ENCODE measurements at regions not wholly inside any gene's neighbourhood (a gene's known extent, or its start where the extent isn't known, plus 50 kb on each side); places are given as distances from the start of the nearest gene placed in this dataset.
"Not testable (repeated sequence)": the region's sequence is repeated elsewhere in the genome, so short reads cannot be mapped to it uniquely, and the experiment has no call there.

DNA sequence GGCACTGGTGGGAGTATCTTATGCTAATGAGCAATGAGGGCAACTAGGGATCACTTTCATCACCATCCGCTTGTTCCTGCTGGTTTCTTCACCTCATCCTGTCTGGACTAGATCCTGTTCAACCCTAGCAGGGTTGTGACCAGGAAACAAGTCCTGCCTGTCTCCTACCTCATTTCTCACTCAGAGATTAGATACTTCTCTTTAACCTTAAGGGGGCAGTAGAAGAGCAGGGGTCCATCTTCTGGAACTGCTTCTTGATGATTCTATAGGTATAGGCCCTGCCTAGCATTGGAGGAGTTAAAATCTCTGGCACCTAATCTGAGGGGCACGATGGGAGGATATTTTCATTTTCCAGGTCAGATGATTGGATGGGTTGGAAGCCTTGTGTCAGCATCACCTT, 415.5 kb downstream of the TGIF2LX start:
- DNase-seq (ENCODE audit: low spot score), result not testable (repeated sequence)

DNA sequence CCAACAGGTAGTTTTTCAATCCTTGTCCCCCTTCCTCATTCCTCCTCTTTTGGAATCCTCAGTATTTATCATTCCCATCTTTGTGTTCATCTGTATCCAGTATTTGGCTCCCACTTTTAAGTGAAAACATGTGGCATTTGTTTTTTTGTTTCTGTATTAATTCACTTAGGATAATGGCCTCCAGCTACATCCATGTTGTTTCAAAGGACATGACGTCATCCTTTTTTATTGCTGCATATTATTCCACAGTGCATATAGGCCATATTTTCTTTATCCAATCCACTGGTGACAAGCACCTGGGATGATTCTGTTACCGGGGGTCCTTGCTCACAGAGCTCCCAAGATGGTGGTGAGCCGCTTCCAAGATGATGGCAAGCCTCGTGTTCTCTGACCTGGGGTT, 447.9 kb downstream of the TGIF2LX start:
- not testable (repeated sequence) for DNase-seq (ENCODE audit: low spot score)

DNA sequence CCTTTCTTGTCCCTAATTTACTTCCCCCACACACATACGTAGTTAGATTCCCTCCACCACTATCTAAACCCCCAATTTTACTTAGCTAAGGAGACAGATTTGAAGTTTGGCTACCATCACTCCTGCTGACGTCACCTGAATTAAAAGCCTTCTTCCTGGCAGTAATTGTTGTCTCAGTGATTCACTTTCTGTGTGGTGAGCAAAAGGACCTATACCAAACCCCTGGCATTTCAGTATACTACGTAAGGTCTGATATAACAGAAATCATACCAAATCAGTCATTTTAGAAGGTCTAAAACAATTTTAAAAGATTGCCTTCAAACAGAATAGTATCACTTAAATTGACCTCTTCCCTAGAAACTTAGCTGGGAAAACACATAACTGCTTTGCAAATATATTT, 476.3 kb downstream of the TGIF2LX start:
- not testable (repeated sequence) for DNase-seq (ENCODE audit: low spot score)

DNA sequence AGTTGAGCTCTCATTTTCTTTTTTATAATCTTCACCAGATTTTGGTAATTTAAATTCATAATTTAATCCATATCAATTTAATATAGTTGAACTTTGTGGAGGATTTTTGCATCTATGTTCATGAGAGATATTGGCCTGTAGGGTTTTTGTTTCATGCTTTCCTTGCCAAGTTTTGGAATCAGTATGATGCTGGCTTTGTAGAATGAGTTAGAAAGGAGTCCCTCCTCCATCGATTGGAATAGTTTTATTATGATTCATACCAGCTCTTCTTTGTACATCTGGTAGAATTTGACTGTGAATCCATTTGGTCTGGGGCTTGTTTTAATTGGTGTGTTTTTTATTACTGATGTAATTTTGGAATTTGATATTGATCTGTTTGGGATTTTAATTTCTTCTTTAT, 480.5 kb downstream of the TGIF2LX start:
- not testable (repeated sequence) for DNase-seq (ENCODE audit: low spot score)

DNA sequence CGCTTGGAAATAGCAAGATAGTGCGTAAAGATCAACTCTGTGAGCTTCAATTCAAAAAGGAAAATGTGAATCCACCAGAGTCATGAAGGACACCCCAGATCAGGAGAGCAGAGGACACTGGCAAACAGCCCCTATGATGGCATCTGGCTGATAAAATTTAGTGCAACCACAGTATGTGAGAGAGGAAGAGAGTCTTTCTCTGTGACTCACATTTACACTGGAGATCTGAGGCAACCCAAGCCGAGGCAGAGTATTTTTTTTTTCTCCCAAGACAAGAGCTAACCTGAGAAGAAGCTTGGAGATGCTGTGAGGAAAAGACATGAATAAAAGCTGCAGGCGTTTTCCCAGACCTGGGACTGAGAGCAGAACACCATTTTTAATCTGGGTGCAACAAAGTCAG, 482.2 kb downstream of the TGIF2LX start:
- DNase-seq (ENCODE audit: low spot score), result not testable (repeated sequence)

DNA sequence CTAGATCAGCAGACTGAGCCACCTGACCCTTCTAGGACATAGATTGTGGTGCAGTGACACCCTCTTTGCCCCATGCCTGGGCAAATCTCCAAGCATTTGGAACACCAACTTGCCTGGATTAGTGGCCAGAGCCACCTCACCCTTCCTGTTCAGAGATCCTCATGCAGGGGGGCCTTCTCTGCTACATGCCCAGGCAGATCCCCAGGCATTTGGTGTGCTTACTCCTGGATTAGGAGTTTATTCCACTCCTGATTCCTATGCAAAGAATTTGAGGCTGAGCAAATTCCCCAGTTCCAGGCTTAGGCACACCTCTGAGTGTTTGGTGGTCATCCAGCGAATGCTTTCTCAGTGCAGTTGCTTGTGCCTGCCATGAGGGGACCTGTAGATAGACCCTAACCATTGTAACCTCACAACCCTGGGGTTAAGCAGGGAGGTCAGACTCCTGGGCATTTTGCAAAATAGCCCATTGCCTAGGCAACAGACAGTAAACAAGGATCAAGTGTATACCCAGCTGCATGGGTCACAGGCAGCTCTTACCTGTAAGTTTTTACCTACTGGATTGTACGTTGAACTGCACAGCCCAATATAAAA, 483.2 kb downstream of the TGIF2LX start:
- DNase-seq (ENCODE audit: low spot score), result not testable (repeated sequence)

DNA sequence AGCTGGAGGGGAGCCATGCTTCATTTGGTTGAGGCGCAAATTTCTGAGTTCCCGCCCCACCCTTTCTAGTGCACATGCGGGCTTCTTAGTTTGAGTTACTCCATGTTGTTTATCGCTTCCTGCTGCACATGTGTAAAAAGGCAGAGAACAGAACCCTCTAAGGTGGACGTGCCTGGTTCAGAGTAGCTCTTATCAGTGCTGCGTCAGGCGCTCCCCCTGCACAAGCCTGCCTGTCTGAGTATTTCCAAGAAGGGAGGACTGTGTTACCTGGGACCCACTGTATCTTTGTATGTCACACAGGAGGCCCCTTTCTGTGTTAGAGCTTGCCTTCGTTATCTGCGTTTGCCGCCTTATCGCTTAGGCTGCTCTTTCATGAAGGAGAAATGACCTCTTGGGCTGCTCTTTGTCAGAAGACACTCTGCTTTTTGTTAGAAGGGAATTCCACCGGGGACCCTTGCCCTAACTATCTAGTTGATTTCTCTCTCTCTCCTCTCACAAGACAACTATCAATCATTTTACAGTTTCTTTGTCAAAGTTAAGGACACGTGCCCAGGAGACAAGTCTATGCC, 532.1 kb downstream of the TGIF2LX start:
- DNase-seq (ENCODE audit: low spot score), result not testable (repeated sequence)

DNA sequence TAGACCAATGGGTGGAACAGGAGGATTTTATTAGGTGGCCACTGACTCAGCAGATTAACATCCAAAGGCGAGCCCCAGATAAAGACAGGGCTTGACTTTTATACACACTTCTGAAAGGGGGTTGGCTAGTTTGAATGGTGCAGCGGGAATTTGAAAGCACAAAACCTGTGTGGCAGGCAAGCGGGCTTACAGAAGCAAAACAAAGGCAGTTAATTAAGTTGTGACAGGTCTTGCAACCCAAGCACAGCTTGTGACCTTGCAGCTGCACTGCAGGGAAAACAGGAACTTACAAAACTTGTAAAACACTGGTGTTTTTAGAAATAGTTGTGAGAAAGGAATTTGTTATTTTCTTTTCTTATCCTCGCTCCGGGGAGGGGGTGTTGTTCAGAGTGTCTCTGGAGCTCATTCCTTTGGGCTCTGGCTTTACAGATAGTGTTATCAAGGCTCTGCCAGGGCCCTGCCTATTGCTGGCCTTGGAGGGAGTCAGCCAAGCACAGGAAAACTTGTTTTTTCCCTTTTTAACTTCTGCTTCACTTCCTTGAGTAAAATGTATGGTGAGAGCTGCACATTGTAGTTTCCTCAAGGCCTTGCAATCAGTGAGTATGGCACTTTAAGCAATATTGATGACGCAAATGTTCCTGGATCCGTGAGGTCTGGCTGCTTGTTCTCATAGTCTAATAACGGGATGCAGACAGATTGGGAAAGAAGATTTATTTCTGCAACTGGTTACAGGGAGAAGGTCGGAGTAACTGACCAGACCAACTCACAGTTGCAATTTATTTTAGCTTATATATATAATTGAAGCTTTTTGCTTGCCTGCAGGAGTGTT, 536.6 kb downstream of the TGIF2LX start:
- DNase-seq (ENCODE audit: low spot score), result not testable (repeated sequence)

DNA sequence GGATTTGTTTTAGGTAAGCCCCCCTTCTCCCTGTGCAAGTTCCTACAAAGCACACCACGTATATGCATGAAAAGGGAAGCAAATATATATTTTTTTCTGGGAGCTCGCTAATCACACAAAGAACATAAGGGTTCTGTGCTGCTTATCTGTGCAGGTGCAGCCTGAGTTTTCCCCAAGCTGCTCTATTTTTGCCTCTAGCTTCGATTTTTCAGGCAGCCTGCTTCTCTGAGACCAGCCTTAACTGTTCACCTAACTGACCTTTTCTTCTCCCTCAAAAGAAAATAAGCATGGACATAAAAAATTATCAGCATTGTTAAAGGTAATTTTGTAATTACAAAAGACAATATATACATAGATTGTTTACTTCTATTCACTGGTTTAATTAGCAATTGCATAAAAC, 552.7 kb downstream of the TGIF2LX start:
- DNase-seq (ENCODE audit: low spot score), result not testable (repeated sequence)

DNA sequence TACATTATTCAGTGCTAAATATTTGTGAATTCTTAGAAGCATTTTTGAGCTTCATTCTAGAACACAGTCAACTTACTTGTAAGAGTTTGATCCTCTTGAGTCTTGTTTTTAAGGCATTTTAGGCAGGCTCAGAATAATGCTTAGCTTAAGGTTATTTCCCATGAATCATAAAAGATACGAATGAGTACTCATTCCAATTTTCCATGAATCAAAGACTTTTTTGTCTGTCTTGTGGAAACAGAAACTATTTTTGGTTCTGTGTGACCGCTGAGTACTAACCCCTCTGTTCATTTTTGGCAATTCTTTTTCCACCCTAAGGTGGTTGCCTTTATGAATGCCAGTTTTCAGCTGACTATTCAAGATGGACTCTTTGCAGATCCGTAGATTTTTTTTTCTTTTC, 563.7 kb downstream of the TGIF2LX start:
- DNase-seq (ENCODE audit: low spot score), result peak; percentile 7

DNA sequence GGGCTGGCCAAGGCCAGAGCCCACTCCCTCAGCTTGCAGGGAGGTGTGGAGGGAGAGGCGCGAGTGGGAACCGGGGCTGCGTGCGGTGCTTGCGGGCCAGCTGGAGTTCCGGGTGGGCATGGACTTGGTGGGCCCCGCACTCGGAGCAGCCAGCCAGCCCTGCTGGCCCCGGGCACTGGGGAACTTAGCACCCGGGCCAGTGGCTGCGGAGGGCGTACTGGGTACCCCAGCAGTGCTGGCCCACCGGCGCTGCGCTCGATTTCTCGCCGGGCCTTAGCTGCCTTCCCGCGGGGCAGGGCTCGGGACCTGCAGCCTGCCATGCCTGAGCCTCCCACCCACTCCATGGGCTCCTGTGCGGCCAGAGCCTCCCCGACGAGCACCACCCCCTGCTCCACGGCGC, 599.6 kb downstream of the TGIF2LX start:
- DNase-seq (ENCODE audit: low spot score), result not testable (repeated sequence)

DNA sequence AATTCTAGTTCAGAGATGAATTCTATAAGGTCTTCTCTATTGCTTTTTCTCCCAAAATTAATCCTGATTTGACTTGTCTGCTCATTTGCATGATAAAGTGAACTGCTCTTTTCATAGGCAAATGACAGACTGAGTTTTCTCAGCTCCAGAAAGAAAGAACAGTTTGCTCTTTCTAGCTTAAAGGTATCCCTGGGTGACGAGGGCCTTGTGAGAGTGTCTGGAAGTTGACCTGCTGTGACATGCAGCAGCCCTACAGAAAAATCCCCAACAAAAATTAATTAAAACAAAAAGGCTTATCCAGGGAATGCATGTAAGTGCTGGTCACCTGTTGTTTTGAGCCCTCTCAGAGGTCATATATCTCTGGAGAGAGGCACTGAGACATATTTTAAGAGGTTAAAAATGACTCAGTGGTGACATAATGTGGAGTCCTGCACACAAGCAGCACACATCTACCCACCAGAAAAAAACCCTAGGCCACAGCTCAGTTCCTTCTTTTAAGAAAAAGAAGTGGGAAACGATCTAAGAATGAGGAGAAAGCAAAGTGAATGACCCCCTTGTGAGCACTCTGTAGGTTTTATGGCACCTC, 602.8 kb downstream of the TGIF2LX start:
- not testable (repeated sequence) for DNase-seq (ENCODE audit: low spot score)

All from COLO829 (cell line).